Fibroblast of mammary gland (primary cell): ENCODE measurements at regions not wholly inside any gene's neighbourhood (a gene's known extent, or its start where the extent isn't known, plus 50 kb on each side); places are given as distances from the start of the nearest gene placed in this dataset.

Experiments used
- DNase-seq: peaks from one replicate; pipeline ENCODE4 v3.0.0-alpha.2; 2010; ENCODE audit warnings: low read depth
- H3K4me3 ChIP-seq: 2 replicates; pipeline ENCODE4 v1.5.1; 2011; ENCODE audit warnings: low read depth, mild to moderate bottlenecking, low read length, moderate library complexity; ENCODE audit not compliant: control insufficient read depth
- TF ChIP-seq, protein P1 (sequence below): conservative IDR thresholded peaks from 2 replicates; pipeline ENCODE4 v1.5.1; 2011; ENCODE audit warnings: low read depth, low read length, inconsistent platforms; ENCODE audit not compliant: control insufficient read depth, insufficient read depth

DNA sequence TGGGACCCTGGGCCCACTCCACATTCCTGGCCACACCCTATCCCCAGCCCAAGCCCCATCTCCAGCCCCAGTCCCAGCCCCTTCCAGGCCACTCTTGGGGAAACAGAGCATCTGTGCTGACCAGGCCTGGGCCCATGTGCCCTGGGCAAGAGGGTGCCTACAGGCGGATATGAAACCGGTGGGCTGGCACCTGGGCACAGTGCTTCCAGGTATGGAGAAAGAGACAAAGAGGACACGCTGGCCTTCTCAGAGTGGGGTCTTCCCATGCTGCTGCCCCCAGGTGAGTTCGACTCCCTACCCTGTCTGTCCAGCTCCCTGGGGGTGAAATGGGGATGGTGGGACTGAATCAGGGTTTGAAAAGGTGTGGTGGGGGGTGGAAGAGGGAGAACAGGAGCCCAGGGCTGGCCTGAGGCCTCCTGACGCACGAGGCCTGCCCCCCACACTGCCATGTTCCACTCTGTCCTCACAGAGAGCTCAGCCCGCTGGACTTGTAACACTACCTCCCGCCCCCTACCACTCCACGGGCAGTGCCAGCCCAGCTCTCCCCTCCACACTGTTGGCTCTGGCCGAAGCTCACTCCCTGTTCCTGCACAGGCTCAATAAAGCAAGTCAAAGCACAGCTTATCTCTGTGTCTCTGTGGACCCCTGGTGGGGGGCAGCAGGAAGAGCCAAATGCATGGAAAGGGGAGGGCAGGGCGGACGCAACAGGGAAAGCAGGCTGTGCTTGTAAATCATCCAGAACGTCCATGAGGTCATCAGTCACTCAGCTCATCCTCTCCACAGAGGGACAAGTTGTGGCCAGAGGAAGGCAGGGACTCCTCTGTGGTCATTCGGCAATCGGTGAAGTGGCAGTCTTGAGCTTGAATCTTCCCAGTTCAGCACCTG is 71.1 kb upstream of the TMEM97 start:
- no peak for DNase-seq
- TF ChIP-seq, protein P1, sequence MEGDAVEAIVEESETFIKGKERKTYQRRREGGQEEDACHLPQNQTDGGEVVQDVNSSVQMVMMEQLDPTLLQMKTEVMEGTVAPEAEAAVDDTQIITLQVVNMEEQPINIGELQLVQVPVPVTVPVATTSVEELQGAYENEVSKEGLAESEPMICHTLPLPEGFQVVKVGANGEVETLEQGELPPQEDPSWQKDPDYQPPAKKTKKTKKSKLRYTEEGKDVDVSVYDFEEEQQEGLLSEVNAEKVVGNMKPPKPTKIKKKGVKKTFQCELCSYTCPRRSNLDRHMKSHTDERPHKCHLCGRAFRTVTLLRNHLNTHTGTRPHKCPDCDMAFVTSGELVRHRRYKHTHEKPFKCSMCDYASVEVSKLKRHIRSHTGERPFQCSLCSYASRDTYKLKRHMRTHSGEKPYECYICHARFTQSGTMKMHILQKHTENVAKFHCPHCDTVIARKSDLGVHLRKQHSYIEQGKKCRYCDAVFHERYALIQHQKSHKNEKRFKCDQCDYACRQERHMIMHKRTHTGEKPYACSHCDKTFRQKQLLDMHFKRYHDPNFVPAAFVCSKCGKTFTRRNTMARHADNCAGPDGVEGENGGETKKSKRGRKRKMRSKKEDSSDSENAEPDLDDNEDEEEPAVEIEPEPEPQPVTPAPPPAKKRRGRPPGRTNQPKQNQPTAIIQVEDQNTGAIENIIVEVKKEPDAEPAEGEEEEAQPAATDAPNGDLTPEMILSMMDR = no peak

DNA sequence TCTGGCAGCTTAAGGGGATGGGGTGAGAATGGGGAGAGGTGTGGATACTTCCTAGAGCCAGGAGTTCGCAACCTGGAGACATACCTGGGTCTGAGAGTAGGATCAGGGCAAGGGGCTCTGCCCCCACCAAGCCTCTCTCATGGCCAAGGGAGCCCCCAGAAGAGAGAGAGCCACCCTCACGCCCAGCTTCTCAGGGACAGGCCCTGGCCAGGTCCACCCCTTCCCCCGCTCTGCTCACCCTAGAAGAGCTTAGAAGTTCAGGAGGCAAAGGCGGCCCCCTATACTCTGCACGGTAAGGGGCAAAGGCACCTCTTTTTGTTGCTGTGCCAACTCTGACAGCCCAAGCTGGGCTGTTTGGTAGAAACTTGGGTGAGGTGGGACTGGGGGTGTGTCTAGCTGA is 69.3 kb upstream of the TMEM97 start:
- no peak overlapping the region for H3K4me3 ChIP-seq
- DNase-seq = no peak
- TF ChIP-seq, protein P1 = no peak

More for the DNA sequence above, 71.1 kb upstream of the TMEM97 start:
- no peak overlapping the region for H3K4me3 ChIP-seq

DNA sequence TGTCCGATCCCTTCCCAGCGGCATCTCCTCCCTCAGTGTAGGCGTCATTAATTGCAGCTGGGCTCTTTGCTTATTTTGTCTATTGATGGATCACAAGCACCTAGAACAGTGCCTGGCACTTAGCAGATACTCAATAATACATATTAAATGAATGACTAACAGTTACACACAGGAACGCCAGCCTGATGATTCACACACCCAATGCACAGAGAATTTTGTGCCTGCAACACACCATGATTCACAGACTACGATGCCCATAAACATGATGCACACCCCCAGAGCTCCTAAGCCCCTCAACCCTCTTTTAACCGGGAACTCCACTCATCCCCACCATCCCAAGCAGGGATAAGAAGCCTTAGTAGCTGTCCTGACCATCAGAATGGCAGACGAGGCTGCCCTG is 66.6 kb upstream of the TMEM97 start:
- TF ChIP-seq, protein P1 = no peak
- DNase-seq = peak; percentile 86
- H3K4me3 ChIP-seq = no peak overlapping the region

DNA sequence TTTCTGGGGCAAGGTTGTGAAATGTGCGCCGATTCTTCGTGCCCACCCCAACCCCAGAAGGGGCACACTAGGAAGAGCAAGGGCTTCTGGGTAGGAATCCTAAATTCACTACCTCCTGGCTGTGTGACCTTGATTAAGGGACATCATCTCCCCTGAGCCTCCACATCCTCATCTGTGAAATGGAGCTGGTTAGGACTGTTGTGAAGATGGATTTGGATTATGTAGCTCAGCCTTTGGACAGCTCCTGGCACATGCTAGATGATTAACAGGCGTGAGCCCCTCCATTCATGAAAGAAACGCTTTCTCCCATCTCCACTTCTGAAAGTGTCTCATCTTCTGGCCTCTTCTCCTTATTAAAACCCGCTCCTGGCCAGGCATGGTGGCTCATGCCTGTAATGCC is 65.3 kb upstream of the TMEM97 start:
- TF ChIP-seq, protein P1 = no peak
- H3K4me3 ChIP-seq = no peak overlapping the region
- no peak for DNase-seq

DNA sequence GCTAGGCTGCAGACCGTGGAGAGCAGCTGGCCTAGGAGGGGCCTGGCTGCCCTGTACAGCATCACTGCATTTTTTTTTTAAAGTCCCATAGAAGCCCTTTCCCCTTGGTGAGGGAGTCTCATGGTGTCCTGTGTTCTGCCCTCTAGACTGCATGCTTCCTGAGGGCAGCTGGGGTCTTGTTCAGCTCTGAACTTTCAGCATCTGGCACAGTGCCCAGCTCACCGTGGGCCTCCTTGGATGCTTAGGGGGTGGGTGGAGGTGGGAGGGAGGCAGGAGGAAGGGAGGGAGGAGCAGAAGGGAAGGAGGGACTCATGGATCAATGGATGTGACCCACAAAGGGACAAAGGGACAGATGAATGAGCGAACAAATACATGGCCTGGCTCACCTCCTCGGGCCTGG is 63.4 kb upstream of the TMEM97 start:
- no peak overlapping the region for H3K4me3 ChIP-seq
- no peak for DNase-seq
- TF ChIP-seq, protein P1 = no peak

DNA sequence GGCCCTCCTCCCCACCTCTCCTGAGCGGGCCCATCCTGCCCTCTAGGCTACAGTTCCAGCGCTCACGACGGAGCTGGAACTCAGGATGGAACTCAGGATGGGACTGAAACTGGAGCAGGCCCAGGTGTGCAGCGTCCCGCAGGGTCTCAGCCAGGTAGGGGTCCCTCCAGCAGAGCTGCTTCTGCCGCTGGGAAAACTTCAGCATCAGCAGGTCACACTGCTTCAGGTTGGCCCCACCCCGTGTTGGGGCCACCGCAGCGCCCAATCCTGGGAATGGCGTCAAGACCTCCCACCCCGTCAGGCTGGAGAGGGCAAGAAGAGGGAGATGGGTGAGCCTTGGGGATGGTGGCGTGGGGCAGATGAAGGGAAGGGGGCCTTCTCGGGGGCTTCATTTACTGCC is 62.6 kb upstream of the TMEM97 start:
- H3K4me3 ChIP-seq = no peak overlapping the region
- TF ChIP-seq, protein P1 = no peak
- no peak for DNase-seq

DNA sequence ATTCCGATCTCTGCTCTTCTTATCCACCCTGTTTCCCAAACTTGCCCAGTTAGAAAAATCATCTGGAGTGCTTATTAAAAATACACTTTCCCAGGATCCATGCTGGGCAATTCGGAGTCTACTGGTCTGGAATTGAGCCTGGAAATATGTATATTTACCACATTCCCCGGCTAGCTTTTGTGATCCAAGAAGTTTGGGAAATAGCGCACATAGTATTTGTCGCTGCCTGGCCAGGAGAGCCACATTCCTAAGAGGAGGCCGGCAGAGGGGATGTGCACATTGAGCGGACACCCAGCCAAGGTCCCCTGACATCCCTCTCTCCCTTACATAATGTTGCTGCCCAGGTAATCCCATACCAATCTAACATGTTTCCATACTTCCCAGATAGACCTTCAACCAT is 62.1 kb upstream of the TMEM97 start:
- TF ChIP-seq, protein P1 = no peak
- DNase-seq = no peak
- H3K4me3 ChIP-seq = no peak overlapping the region
